Lower lobe of right lung (tissue), 2 donors: ENCODE measurements at regions not wholly inside any gene's neighbourhood (a gene's known extent, or its start where the extent isn't known, plus 50 kb on each side); places are given as distances from the start of the nearest gene placed in this dataset.

ENCODE experiments used
- ATAC-seq, 2 donors: fragments of 200-7000 bp; cut with Tn5 transposase; one replicate each; pipeline ENCODE4 v1.9.1; 2020 to 2022; ENCODE audit warnings: mild to moderate bottlenecking in 2 of 2, moderate library complexity in 2 of 2
- DNase-seq: peaks from one replicate; pipeline ENCODE4 v3.0.0-alpha.2; 2020
- H3K27ac ChIP-seq: fragments of 200-600 bp; one replicate; pipeline ENCODE4 v1.8.0; 2022
- H3K27me3 ChIP-seq: fragments of 200-600 bp; one replicate; pipeline ENCODE4 v1.8.0; 2022; ENCODE audit warnings: low read depth
- H3K36me3 ChIP-seq: fragments of 200-600 bp; one replicate; pipeline ENCODE4 v1.8.0; 2022; ENCODE audit warnings: mild to moderate bottlenecking
- H3K4me1 ChIP-seq: fragments of 200-600 bp; one replicate; pipeline ENCODE4 v1.8.0; 2022
- H3K4me3 ChIP-seq: fragments of 200-600 bp; one replicate; pipeline ENCODE4 v1.8.0; 2022; ENCODE audit warnings: mild to moderate bottlenecking
- H3K9me3 ChIP-seq: fragments of 200-600 bp; one replicate; pipeline ENCODE4 v1.8.0; 2022
- CTCF ChIP-seq: fragments of 200-600 bp; IDR thresholded peaks from one replicate; pipeline ENCODE4 v1.8.0; 2022; ENCODE audit warnings: antibody characterized with exemption, mild to moderate bottlenecking
- intact Hi-C: fragments of 100-400 bp; cut with DNase I; formaldehyde crosslinking; loops from one replicate; pipeline ENCODE4 v1.11.0; 2022
- donor health status: DM: no; HTN: yes; CAD: no; lungs with severe emphysema.

- no peak for ATAC-seq
- intact Hi-C loops: no loop called here
- H3K27me3 ChIP-seq: no peaks in the 10 kb centered on the region
- no peak overlapping the region for H3K4me3 ChIP-seq
- no peak for DNase-seq
- no peak for TF ChIP-seq CTCF
- no peaks in the 10 kb centered on the region for H3K36me3 ChIP-seq
- H3K9me3 ChIP-seq: peaks cover 10% of the 10 kb centered on the region
- H3K27ac ChIP-seq: no peak overlapping the region
- H3K4me1 ChIP-seq: no peaks in the 10 kb centered on the region
Measured at GRCh38 chr15:57875347-57875746, 168.8 kb downstream of the POLR2M start.

GRCh38 chr15:57878573-57878972, 172.1 kb downstream of the POLR2M start:
- Histone ChIP-seq H3K9me3 (peaks cover 10% of the 10 kb centered on the region), H3K4me1 (no peaks in the 10 kb centered on the region), H3K27ac (no peak overlapping the region), H3K27me3 (no peaks in the 10 kb centered on the region), H3K4me3 (no peak overlapping the region), H3K36me3 (no peaks in the 10 kb centered on the region)
- ATAC-seq (no peak), DNase-seq (no peak)
- intact Hi-C loops: no loop called here
- no peak for TF ChIP-seq CTCF

GRCh38 chr15:57881361-57881760, 174.8 kb downstream of the POLR2M start:
- intact Hi-C loops: no loop called here
- Histone ChIP-seq H3K27me3 (peaks cover 5% of the 10 kb centered on the region), H3K9me3 (no peaks in the 10 kb centered on the region), H3K27ac (no peak overlapping the region), H3K4me1 (no peaks in the 10 kb centered on the region), H3K4me3 (no peak overlapping the region), H3K36me3 (no peaks in the 10 kb centered on the region)
- DNase-seq: no peak
- TF ChIP-seq CTCF: no peak
- no peak for ATAC-seq

- ATAC-seq (no peak), DNase-seq (no peak)
- intact Hi-C loops: no loop called here
- no peak overlapping the region for H3K27ac ChIP-seq
- H3K9me3 ChIP-seq: no peaks in the 10 kb centered on the region
- H3K36me3 ChIP-seq: no peaks in the 10 kb centered on the region
- peaks cover 5% of the 10 kb centered on the region for H3K27me3 ChIP-seq
- no peak overlapping the region for H3K4me3 ChIP-seq
- no peaks in the 10 kb centered on the region for H3K4me1 ChIP-seq
- no peak for TF ChIP-seq CTCF
Measured at GRCh38 chr15:57881972-57882371, 175.5 kb downstream of the POLR2M start.

GRCh38 chr15:57883701-57884100, 177.2 kb downstream of the POLR2M start:
- TF ChIP-seq CTCF: no peak
- Histone ChIP-seq H3K4me1 (no peaks in the 10 kb centered on the region), H3K27ac (no peak overlapping the region), H3K9me3 (no peaks in the 10 kb centered on the region), H3K36me3 (no peaks in the 10 kb centered on the region), H3K27me3 (peaks cover 5% of the 10 kb centered on the region), H3K4me3 (no peak overlapping the region)
- DNase-seq (no peak), ATAC-seq (no peak)
- intact Hi-C loops: no loop called here

- no peak overlapping the region for H3K4me3 ChIP-seq
- no peaks in the 10 kb centered on the region for H3K4me1 ChIP-seq
- H3K27ac ChIP-seq: no peak overlapping the region
- ATAC-seq (no peak), DNase-seq (no peak)
- no peak for TF ChIP-seq CTCF
- peaks cover 5% of the 10 kb centered on the region for H3K27me3 ChIP-seq
- intact Hi-C loops: no loop called here
- no peaks in the 10 kb centered on the region for H3K9me3 ChIP-seq
- no peaks in the 10 kb centered on the region for H3K36me3 ChIP-seq
Measured at GRCh38 chr15:57884936-57885335, 178.4 kb downstream of the POLR2M start.
